Stimulated activated naive CD8-positive, alpha-beta T cell treated with anti-CD3 and anti-CD28 coated beads, Interleukin-15, amount 100 ng/mL, for 72 hours (primary cell): ENCODE measurements at regions not wholly inside any gene's neighbourhood (a gene's known extent, or its start where the extent isn't known, plus 50 kb on each side); places are given as distances from the start of the nearest gene placed in this dataset.

Experiments used
- ATAC-seq: fragments of 150-1000 bp; cut with Tn5 transposase; 2 replicates; pipeline ENCODE4 v1.10.0; 2021; ENCODE audit warnings: mild to moderate bottlenecking, moderate library complexity
- DNase-seq, 2 donors: peaks; one replicate each; pipeline ENCODE4 v3.0.0; 2021 to 2022
- H3K27ac Mint-ChIP-seq, 2 donors: one replicate each; pipeline ENCODE4 v1.8.0; 2022; ENCODE audit warnings: mild to moderate bottlenecking in 2 of 2, mixed read lengths in 2 of 2, moderate library complexity in 2 of 2
- H3K27me3 Mint-ChIP-seq: one replicate; pipeline ENCODE4 v1.8.0; 2022; ENCODE audit warnings: mixed read lengths
- H3K4me1 Mint-ChIP-seq: one replicate; pipeline ENCODE4 v1.8.0; 2022; ENCODE audit warnings: mild to moderate bottlenecking, mixed read lengths
- H3K4me3 Mint-ChIP-seq, 2 donors: one replicate each; pipeline ENCODE4 v1.8.0; 2022; ENCODE audit warnings: mild to moderate bottlenecking in 2 of 2, mixed read lengths in 2 of 2, moderate library complexity in 1 of 2
- H3K9me3 Mint-ChIP-seq, 2 donors: one replicate each; pipeline ENCODE4 v1.8.0; 2022; ENCODE audit warnings: mixed read lengths in 2 of 2

DNA sequence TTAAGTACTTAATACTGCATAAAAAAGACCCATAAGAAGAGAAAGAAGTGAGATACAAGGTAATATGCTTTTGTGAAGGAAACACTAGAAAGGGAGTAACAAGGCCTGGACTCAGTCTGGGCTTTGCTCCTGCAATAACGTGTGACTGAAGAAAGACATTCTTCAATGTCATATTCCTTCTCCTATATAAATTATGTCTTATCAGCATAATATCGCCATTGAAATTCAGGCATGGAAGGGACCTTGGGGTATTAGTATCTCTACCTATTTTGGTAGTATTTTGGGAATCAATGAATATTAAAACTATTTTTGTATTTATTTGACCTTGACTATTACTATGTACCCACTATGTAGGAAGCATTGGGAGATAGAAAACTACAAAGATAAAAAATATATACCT, 62.2 kb upstream of the GIMD1 start:
- no peak overlapping the region for H3K4me3 Mint-ChIP-seq
- no peaks in the 10 kb centered on the region for H3K4me1 Mint-ChIP-seq
- H3K27ac Mint-ChIP-seq = no peak overlapping the region
- no peaks in the 10 kb centered on the region for H3K27me3 Mint-ChIP-seq
- no peak for DNase-seq
- ATAC-seq = no peak
- peaks cover 0 to 7% of the 10 kb centered on the region in 2 donors for H3K9me3 Mint-ChIP-seq

DNA sequence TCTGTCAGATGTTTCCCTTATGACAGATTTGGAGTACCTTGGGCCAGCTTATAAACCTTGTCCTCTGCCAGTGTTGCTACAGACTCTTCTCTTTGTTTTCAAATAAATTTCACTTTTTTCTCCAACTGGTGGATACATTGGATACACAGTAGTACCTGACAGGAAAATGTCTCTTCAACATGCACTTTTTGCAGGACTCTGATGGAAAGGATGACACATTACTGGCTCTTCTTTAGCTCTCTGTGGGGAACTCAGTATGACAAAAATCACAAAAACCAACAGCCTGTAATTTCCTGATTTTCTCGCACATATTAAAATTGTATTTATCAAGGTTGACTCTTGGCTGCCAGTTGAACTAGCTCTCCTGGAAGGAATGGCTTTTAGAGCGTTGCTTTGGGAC, 61.3 kb upstream of the GIMD1 start:
- H3K4me1 Mint-ChIP-seq = no peaks in the 10 kb centered on the region
- DNase-seq (no peak), ATAC-seq (no peak)
- H3K4me3 Mint-ChIP-seq = no peak overlapping the region
- H3K27me3 Mint-ChIP-seq = no peaks in the 10 kb centered on the region
- peaks cover 0 to 7% of the 10 kb centered on the region in 2 donors for H3K9me3 Mint-ChIP-seq
- no peak overlapping the region for H3K27ac Mint-ChIP-seq

DNA sequence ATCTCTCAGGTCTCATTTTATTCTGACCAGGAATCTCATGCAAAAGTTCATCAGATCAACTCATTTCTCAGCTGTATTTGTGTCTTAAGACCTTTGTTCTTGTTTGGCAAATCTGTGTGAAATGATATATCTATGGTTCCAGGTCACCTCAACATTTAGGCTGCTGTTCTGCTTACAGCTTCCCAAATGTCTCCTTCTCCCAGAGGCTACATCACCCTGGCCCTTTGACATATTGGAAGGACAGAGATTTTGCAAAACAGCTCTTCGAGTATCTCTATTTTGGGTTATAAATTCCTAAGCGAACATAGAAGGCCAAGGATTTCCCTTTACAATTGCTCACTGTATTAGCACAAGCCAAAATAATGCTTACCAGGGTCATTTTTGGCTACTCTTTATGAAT, 57.5 kb upstream of the GIMD1 start:
- H3K27me3 Mint-ChIP-seq = peaks cover 7% of the 10 kb centered on the region
- ATAC-seq = no peak
- no peak overlapping the region for H3K4me3 Mint-ChIP-seq
- no peaks in the 10 kb centered on the region for H3K9me3 Mint-ChIP-seq
- DNase-seq = no peak
- H3K4me1 Mint-ChIP-seq = no peaks in the 10 kb centered on the region
- H3K27ac Mint-ChIP-seq = no peak overlapping the region

DNA sequence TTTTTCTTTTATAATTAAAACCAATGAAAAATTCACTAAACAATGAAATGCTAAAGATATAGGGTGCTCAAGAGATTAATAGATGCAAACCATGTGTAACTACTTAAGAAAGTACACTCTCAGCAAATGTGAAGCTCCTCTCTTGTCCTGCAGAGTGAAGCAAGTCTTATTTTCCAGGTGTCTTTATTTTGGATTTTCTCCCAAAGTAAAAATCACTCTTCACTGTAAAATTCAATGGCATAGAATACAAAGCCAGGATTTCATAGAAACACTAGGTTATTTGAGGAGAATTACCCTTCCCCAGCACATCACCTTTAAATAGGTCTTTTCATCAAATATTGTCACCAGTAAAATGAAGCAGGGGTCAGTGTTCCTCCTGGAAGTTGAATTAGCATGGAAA, 57.0 kb upstream of the GIMD1 start:
- no peaks in the 10 kb centered on the region for H3K9me3 Mint-ChIP-seq

DNA sequence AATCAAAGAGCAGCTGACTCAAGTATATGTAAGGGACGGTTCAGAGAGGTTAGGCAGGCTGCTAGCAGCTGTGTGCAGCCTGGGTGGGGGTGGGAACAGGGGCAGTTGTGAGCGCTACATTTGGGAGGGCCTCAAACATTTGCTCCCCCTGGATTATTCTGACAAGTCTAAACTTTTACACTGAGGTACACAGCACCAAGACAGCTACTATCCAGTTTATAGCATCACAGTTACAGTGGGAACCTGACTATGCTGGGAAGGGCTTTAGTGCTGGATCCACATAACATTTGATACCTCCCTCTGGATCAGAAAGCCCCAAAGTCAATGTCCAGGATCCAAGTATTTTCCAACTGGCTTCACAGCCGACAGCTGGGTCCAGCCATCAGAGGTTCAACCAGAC, 55.8 kb upstream of the GIMD1 start:
- Mint-ChIP-seq H3K27me3 (peaks cover 7% of the 10 kb centered on the region), H3K4me1 (no peaks in the 10 kb centered on the region), H3K9me3 (no peaks in the 10 kb centered on the region), H3K4me3 (no peak overlapping the region), H3K27ac (no peak overlapping the region)
- DNase-seq (no peak), ATAC-seq (no peak)

More for the DNA sequence above, 57.0 kb upstream of the GIMD1 start:
- Mint-ChIP-seq H3K27ac (no peak overlapping the region), H3K4me3 (no peak overlapping the region), H3K4me1 (no peaks in the 10 kb centered on the region), H3K27me3 (peaks cover 7% of the 10 kb centered on the region)
- no peak for ATAC-seq
- DNase-seq = no peak

DNA sequence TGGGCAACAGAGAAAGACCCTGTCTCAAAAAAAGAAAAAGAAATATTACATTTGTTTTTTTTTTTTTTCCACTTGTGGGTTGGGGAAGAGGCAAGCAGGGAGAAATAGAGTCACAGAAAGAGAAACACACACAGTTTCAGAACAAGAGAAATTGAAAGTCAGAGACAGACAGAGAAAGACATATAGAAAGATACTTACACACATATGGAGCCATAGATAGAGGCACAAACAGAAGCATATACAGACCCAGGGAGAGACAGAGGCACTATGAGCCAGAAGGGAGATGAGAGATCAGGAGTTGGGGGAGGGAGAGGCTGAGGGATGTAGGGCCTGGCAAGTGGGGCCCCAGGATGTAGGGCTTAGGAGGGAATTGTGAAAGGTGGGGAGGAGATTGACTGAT, 55.2 kb upstream of the GIMD1 start:
- ATAC-seq = no peak
- Mint-ChIP-seq H3K27me3 (peaks cover 7% of the 10 kb centered on the region), H3K4me1 (no peaks in the 10 kb centered on the region)

DNA sequence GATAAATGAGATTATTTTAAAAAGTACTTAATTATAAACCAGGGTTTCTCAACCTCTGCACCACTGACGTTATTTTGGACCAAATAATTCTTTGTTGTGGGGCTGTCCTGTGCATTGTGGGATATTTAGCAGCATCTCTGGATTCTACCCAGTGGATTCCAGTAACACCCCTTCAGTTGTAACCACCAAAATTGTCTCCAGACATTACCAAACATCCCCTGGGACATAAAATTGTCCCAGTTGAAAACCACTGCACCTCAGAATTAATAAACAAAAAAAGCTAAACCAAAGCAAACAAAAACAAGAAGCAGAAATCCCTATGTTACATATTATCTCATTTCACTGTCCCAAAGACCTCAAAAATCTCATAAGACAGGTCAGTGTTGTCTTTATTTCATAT, 54.2 kb upstream of the GIMD1 start:
- Mint-ChIP-seq H3K4me1 (no peaks in the 10 kb centered on the region), H3K4me3 (no peak overlapping the region), H3K27ac (no peak overlapping the region), H3K9me3 (no peaks in the 10 kb centered on the region), H3K27me3 (peaks cover 7% of the 10 kb centered on the region)
- no peak for DNase-seq
- ATAC-seq = no peak

More for the DNA sequence above, 55.2 kb upstream of the GIMD1 start:
- H3K9me3 Mint-ChIP-seq = no peaks in the 10 kb centered on the region
- H3K27ac Mint-ChIP-seq = peak overlapping the region in 1 of 2 donors; percentile 20
- H3K4me3 Mint-ChIP-seq = no peak overlapping the region
- no peak for DNase-seq

DNA sequence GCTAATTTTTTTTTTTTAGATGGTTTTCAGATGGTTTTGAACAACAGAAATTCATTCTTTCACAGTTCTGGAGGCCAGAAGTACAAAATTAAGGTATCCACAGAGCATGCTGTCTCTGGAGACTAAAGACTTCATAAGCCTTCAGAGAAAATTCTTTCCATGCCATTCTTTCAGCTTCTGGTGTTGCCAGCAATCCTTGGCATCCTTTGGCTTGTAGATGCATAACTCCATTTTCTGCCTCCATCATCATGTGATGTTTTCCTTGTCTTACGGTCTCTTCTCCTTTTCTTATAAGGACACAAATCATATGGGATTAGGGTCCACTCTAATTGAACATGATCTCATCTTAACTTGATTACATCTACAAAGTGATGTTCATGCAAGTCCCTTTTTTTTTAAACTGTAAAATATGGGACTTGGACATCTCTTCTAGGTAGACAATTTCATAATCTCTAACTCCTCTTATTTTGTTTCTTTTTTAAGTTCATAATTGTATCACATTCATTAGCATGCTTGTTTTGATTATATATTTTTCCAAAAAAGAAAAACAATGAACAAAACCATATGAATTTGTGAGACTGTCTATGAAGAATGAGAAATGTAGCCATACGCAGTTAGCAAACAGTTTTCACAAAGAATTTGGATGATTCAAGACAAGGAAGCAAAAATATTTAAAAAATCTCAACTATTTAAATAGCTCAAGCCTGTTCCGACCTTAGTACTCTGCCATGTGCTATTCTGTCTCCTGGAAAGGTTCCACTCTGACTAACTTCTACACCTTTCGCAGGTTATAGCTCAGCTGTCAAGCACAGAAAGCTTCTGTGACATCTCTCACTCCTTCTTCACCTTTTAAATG, 53.1 kb upstream of the GIMD1 start:
- Mint-ChIP-seq H3K4me3 (no peak overlapping the region), H3K9me3 (no peaks in the 10 kb centered on the region), H3K27ac (no peak overlapping the region), H3K27me3 (peaks cover 7% of the 10 kb centered on the region), H3K4me1 (no peaks in the 10 kb centered on the region)
- no peak for DNase-seq
- no peak for ATAC-seq

DNA sequence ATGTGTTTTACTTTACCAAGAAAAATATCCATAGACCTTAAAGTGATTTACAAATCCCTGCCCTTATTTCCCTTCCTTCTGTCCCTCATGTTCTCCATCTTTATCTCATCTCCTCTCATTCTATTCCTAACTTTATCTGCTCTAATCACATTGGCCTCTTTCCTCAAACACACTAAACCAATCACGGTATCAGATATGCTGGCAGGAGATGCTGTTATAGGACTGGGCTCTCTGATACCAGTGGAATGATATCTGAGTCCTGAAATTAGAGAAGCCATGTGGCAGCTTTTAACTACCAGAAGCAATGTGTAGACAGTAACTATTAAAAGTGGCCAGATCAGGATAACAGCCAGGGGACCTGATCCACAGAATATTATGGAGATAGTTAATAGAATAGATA, 49.9 kb upstream of the GIMD1 start:
- H3K9me3 Mint-ChIP-seq = no peaks in the 10 kb centered on the region
- H3K27me3 Mint-ChIP-seq = peaks cover under 1% of the 10 kb centered on the region
- ATAC-seq = no peak
- no peak for DNase-seq
- H3K27ac Mint-ChIP-seq = no peak overlapping the region
- H3K4me1 Mint-ChIP-seq = no peaks in the 10 kb centered on the region
- H3K4me3 Mint-ChIP-seq = no peak overlapping the region
